Uterus (tissue), 3 donors: ENCODE measurements at regions not wholly inside any gene's neighbourhood (a gene's known extent, or its start where the extent isn't known, plus 50 kb on each side); places are given as distances from the start of the nearest gene placed in this dataset.

Experiments used
- DNase-seq, 2 donors: peaks; one replicate each; pipeline ENCODE4 v3.0.0-alpha.2; 2019 to 2020
- H3K27ac ChIP-seq, 2 donors: fragments of 200-600 bp; sonication (generic); 1 replicate in 1 of 2; 2 replicates in 1 of 2; pipeline ENCODE4 v1.5.1; 2016 to 2018
- H3K27me3 ChIP-seq, 2 donors: fragments of 200-600 bp; sonication (generic); one replicate each; pipeline ENCODE4 v1.5.1; 2018 to 2019; ENCODE audit warnings: control low read depth in 1 of 2
- H3K36me3 ChIP-seq, 2 donors: fragments of 200-600 bp; sonication (generic); one replicate each; pipeline ENCODE4 v1.5.1; 2019; ENCODE audit warnings: control low read depth in 1 of 2
- H3K4me1 ChIP-seq, 2 donors: fragments of 200-600 bp; sonication (generic); one replicate each; pipeline ENCODE4 v1.5.1; 2018 to 2019; ENCODE audit warnings: control low read depth in 1 of 2
- H3K4me3 ChIP-seq, 2 donors: fragments of 200-600 bp; sonication (generic); 1 replicate in 1 of 2; 2 replicates in 1 of 2; pipeline ENCODE4 v1.5.1; 2018 to 2019; ENCODE audit warnings: mild to moderate bottlenecking in 1 of 2
- H3K9me3 ChIP-seq, 2 donors: fragments of 200-600 bp; sonication (generic); one replicate each; pipeline ENCODE4 v1.5.1; 2019; ENCODE audit warnings: control low read depth in 1 of 2
- CTCF ChIP-seq, 4 experiments: fragments of 200-600 bp in 2 of 4; fragments of 450-650 bp in 2 of 4; sonication (generic) in 2 of 4; IDR thresholded peaks; one replicate each; pipeline ENCODE4 v1.5.1; 2016 to 2019; ENCODE audit warnings: antibody characterized with exemption in 4 of 4, mild to moderate bottlenecking in 2 of 4, moderate library complexity in 1 of 4
- POLR2A ChIP-seq, 2 donors: fragments of 450-650 bp; IDR thresholded peaks; one replicate each; pipeline ENCODE4 v1.6.1; 2016; ENCODE audit warnings: antibody characterized with exemption in 2 of 2, mild to moderate bottlenecking in 1 of 2, moderate library complexity in 1 of 2
- intact Hi-C: fragments of 100-400 bp; cut with DNase I; formaldehyde crosslinking; loops from one replicate; pipeline ENCODE4 v1.15.1; 2023; ENCODE audit warnings: low total_unique reads
- donor health status: DM: yes; HTN: yes; CAD: no.

DNA sequence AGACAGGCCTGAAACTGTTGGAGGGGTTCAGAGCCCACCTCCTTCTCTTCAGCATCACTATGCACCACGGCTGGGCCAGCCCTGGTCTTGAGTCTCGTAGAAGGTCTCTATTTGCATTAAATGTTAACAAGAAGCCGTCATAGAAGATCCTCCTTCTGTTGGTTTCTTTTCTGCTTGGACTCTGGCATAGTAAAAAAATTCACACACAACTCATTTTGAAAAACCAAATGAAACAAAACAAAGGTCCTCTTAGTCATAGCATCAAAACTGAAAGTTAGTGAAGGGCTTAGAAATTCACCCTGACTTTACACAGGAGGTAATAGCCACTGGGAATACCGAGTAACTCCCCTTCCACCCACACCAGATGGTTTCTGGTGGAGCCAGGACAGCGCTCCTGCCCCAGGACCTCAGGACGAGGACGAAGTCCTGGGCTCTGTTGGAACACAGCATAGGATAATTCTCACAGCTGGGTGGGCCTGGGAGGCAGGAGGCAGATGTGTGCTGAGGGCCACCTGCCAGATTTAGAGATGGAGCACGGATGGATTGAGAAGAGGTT, 248.4 kb upstream of the KLF6 start:
- H3K9me3 ChIP-seq = no peaks in the 10 kb centered on the region
- no peaks in the 10 kb centered on the region for H3K4me1 ChIP-seq
- H3K36me3 ChIP-seq = no peaks in the 10 kb centered on the region
- no peak overlapping the region for H3K4me3 ChIP-seq
- no peak for TF ChIP-seq POLR2A (IDR thresholded peaks at IDR 0.05)
- no peak for TF ChIP-seq CTCF (IDR thresholded peaks at IDR 0.05)
- intact Hi-C loops = no loop called here
- no peak for DNase-seq
- no peak overlapping the region for H3K27ac ChIP-seq
- H3K27me3 ChIP-seq = no peaks in the 10 kb centered on the region

GRCh38 chr10:4029866-4030265, 244.9 kb upstream of the KLF6 start:
- Histone ChIP-seq H3K27me3 (no peaks in the 10 kb centered on the region), H3K4me3 (no peak overlapping the region), H3K9me3 (no peaks in the 10 kb centered on the region), H3K27ac (no peak overlapping the region), H3K4me1 (no peaks in the 10 kb centered on the region), H3K36me3 (no peaks in the 10 kb centered on the region)
- intact Hi-C loops = no loop called here
- TF ChIP-seq CTCF (IDR thresholded peaks at IDR 0.05) (no peak), POLR2A (IDR thresholded peaks at IDR 0.05) (no peak)
- DNase-seq = no peak

- Histone ChIP-seq H3K9me3 (no peaks in the 10 kb centered on the region), H3K27ac (no peak overlapping the region), H3K27me3 (no peaks in the 10 kb centered on the region), H3K36me3 (no peaks in the 10 kb centered on the region), H3K4me1 (no peaks in the 10 kb centered on the region), H3K4me3 (no peak overlapping the region)
- TF ChIP-seq CTCF (IDR thresholded peaks at IDR 0.05) (no peak), POLR2A (IDR thresholded peaks at IDR 0.05) (no peak)
- DNase-seq = no peak
- intact Hi-C loops = no loop called here
Observed at GRCh38 chr10:4028854-4029583, 244.0 kb upstream of the KLF6 start.

GRCh38 chr10:4028027-4028471, 243.0 kb upstream of the KLF6 start:
- Histone ChIP-seq H3K27me3 (no peaks in the 10 kb centered on the region), H3K36me3 (no peaks in the 10 kb centered on the region), H3K4me3 (no peak overlapping the region), H3K4me1 (no peaks in the 10 kb centered on the region), H3K9me3 (no peaks in the 10 kb centered on the region), H3K27ac (no peak overlapping the region)
- no peak for TF ChIP-seq POLR2A (IDR thresholded peaks at IDR 0.05)
- no peak for TF ChIP-seq CTCF (IDR thresholded peaks at IDR 0.05)
- intact Hi-C loops = no loop called here
- no peak for DNase-seq

DNA sequence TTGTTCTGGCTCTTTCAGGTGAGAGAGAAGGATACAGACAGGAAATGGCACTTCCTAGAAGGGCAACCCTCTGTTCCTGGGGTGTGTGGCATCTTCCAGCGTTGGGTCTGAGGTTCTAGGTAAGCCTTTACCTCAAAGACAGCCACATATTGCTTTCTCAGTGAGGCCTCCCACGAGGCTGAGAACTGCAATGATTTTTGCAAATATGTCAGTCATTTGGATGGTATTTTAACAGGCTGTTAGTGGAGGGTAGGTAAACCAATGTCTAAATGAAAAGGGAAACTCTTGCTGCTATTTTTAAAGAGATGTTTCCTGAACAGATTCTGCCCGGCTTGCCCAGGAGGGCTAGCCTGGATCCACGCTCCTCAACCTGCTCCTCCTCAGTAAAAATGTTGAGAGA, 240.3 kb upstream of the KLF6 start:
- TF ChIP-seq CTCF (IDR thresholded peaks at IDR 0.05) (no peak), POLR2A (IDR thresholded peaks at IDR 0.05) (no peak)
- Histone ChIP-seq H3K36me3 (no peaks in the 10 kb centered on the region), H3K4me3 (no peak overlapping the region), H3K9me3 (no peaks in the 10 kb centered on the region), H3K27ac (no peak overlapping the region), H3K27me3 (no peaks in the 10 kb centered on the region), H3K4me1 (no peaks in the 10 kb centered on the region)
- DNase-seq = no peak
- intact Hi-C loops = no loop called here
